Mesendoderm (in vitro differentiated cells): ENCODE measurements at regions not wholly inside any gene's neighbourhood (a gene's known extent, or its start where the extent isn't known, plus 50 kb on each side); places are given as distances from the start of the nearest gene placed in this dataset.

Experiments
- DNase-seq: peaks from one replicate; pipeline ENCODE4 v3.0.0; 2013
- H2AK5ac ChIP-seq: 2 replicates; pipeline ENCODE4 v1.6.1; 2013; ENCODE audit warnings: low read length, inconsistent platforms
- H2BK120ac ChIP-seq: 2 replicates; pipeline ENCODE4 v1.6.1; 2013; ENCODE audit warnings: low read depth, mild to moderate bottlenecking, low read length, moderate library complexity, mixed read lengths
- H2BK15ac ChIP-seq: replicated peaks from 2 replicates; pipeline ENCODE4 v1.6.1; 2013; ENCODE audit warnings: low read depth, mild to moderate bottlenecking, moderate library complexity
- H2BK5ac ChIP-seq: 2 replicates; pipeline ENCODE4 v1.6.1; 2013; ENCODE audit warnings: low read length, inconsistent platforms
- H3K18ac ChIP-seq: 2 replicates; pipeline ENCODE4 v1.6.1; 2013; ENCODE audit warnings: mild to moderate bottlenecking, low read length, mixed read lengths
- H3K23ac ChIP-seq: one replicate; pipeline ENCODE4 v1.6.1; 2013; ENCODE audit warnings: low read length
- H3K27ac ChIP-seq: 2 replicates; pipeline ENCODE4 v1.5.1; 2013; ENCODE audit warnings: low read depth, mild to moderate bottlenecking, inconsistent platforms, low read length, moderate library complexity
- H3K27me3 ChIP-seq: 2 replicates; pipeline ENCODE4 v1.6.1; 2013; ENCODE audit warnings: low read length, control low read depth, mild to moderate bottlenecking, inconsistent platforms; ENCODE audit not compliant: insufficient read depth, poor library complexity
- H3K36me3 ChIP-seq: 2 replicates; pipeline ENCODE4 v1.6.1; 2013; ENCODE audit warnings: low read length, inconsistent platforms; ENCODE audit not compliant: control insufficient read depth, insufficient read depth
- H3K4ac ChIP-seq: one replicate; pipeline ENCODE4 v1.6.1; 2013; ENCODE audit warnings: low read depth, mild to moderate bottlenecking, low read length, moderate library complexity
- H3K4me1 ChIP-seq: 2 replicates; pipeline ENCODE4 v1.6.1; 2013; ENCODE audit warnings: low read depth, low read length, inconsistent platforms; ENCODE audit not compliant: control insufficient read depth
- H3K4me2 ChIP-seq: 2 replicates; pipeline ENCODE4 v1.6.1; 2013; ENCODE audit warnings: low read length
- H3K4me3 ChIP-seq: 2 replicates; pipeline ENCODE4 v1.5.1; 2013; ENCODE audit warnings: mild to moderate bottlenecking, low read length
- H3K56ac ChIP-seq: one replicate; pipeline ENCODE4 v1.6.1; 2013; ENCODE audit warnings: low read length
- H3K79me1 ChIP-seq: 2 replicates; pipeline ENCODE4 v1.6.1; 2013; ENCODE audit warnings: low read length, inconsistent platforms
- H3K79me2 ChIP-seq: 2 replicates; pipeline ENCODE4 v1.6.1; 2013; ENCODE audit warnings: mild to moderate bottlenecking, low read length; ENCODE audit not compliant: control insufficient read depth, insufficient read depth
- H3K9ac ChIP-seq: 2 replicates; pipeline ENCODE4 v1.6.1; 2013; ENCODE audit warnings: low read length, inconsistent platforms
- H4K5ac ChIP-seq: one replicate; pipeline ENCODE4 v1.6.1; 2013; ENCODE audit warnings: low read length
- H4K8ac ChIP-seq: one replicate; pipeline ENCODE4 v1.6.1; 2013; ENCODE audit warnings: low read depth, mild to moderate bottlenecking, control low read depth, low read length, moderate library complexity
- WGBS: extraction: QIAGEN DNeasy Blood & Tissue Kit; methylation state at CpG from one replicate; pipeline ENCODE4 v1.1.7; 2013; ENCODE audit warnings: low lambda C conversion rate, missing lambda C conversion rate; ENCODE audit not compliant: insufficient coverage; ENCODE audit errors: extremely low coverage; 5-methylcytosine and 5-hydroxymethylcytosine counted together

DNA sequence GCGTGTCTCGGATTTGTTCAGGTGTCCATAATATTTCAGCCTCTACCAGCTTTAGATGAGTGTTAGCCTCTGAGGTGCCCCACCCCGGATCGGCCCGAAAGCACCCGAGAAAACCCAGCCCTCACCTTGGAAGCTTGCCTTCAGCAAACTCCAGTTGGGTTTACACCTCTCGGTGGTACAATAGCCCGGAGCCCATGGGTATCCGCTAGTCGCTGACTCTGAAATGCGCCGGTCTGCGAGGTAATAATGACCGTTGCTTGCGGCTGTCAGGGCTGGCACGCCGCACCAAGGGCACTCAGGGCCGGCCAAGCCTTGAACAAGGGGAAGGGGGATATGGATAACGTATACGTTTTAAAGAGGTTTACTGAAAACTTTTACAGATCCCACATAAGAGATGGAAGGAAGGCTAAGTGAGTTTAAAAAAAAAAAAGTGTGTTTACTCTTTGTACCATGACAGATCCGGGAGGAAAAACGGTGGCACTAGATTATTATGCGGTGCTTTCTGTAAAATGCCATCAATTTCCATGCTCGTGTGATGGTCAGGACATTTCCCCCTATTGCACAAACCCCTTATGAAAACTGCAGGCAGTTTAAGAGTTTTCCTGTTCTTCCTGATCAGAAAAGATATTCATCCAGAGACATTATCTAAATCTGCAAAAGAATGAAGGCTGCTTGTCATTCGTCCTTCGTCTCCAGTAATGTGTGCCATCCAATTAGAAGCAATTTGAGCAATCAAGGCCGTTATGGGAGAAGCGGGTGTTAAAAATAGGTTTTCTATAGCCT lies 124.2 kb downstream of the TMEM161B start:
- Histone ChIP-seq H3K79me2 (no peaks in the 10 kb centered on the region), H3K36me3 (no peaks in the 10 kb centered on the region), H3K23ac (no peak overlapping the region), H2BK120ac (no peak overlapping the region), H3K9ac (no peak overlapping the region), H4K5ac (no peak overlapping the region), H3K27ac (no peak overlapping the region), H3K18ac (no peak overlapping the region), H3K79me1 (no peaks in the 10 kb centered on the region), H4K8ac (no peak overlapping the region), H3K56ac (no peak overlapping the region), H2AK5ac (no peak overlapping the region), H3K27me3 (peaks cover 36% of the 10 kb centered on the region), H3K4me2 (no peak overlapping the region), H3K4ac (no peak overlapping the region), H2BK5ac (no peak overlapping the region), H3K4me1 (peaks cover 4% of the 10 kb centered on the region), H2BK15ac (no peak overlapping the region), H3K4me3 (no peak overlapping the region)
- DNase-seq = peak; percentile 17
- WGBS = no CpG with 5 or more reads among the region's 28 CpGs

DNA sequence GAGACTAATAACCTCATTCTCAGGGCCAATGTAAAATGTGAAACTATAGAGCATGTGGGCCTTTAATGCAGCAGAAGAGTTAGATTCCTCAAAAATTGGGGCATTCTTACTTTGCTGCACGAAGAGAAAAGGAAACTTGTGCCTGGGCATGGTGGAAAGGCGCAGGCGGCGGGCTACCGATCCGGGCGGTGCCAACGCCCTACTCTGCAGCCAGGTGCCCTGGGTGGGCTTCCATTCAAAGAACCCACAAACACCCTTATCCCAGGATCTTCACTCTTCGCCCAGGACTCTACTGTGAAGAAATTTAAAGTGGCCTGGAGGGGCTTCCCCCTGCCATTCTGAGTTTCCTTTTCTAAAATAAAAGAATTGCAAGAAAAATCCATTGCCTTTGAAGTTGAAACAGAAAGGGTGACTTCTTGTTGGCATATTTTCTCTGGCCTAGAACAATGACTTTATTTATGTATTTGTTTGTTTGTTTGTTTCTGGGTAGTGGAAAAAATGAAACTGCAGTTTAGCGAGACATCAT lies 124.9 kb downstream of the TMEM161B start:
- Histone ChIP-seq H2BK15ac (no peak overlapping the region), H3K4me3 (no peak overlapping the region), H4K5ac (no peak overlapping the region), H3K23ac (no peak overlapping the region), H3K18ac (no peak overlapping the region), H3K27me3 (peaks cover 36% of the 10 kb centered on the region), H3K56ac (no peak overlapping the region), H3K4ac (no peak overlapping the region), H3K27ac (no peak overlapping the region), H2BK5ac (no peak overlapping the region), H2AK5ac (no peak overlapping the region), H3K79me1 (no peaks in the 10 kb centered on the region), H3K9ac (no peak overlapping the region), H3K79me2 (no peaks in the 10 kb centered on the region), H3K4me1 (peaks cover 4% of the 10 kb centered on the region), H2BK120ac (no peak overlapping the region), H4K8ac (no peak overlapping the region), H3K4me2 (no peak overlapping the region), H3K36me3 (no peaks in the 10 kb centered on the region)
- peak; percentile 0 for DNase-seq
- WGBS = no CpG with 5 or more reads among the region's 10 CpGs

DNA sequence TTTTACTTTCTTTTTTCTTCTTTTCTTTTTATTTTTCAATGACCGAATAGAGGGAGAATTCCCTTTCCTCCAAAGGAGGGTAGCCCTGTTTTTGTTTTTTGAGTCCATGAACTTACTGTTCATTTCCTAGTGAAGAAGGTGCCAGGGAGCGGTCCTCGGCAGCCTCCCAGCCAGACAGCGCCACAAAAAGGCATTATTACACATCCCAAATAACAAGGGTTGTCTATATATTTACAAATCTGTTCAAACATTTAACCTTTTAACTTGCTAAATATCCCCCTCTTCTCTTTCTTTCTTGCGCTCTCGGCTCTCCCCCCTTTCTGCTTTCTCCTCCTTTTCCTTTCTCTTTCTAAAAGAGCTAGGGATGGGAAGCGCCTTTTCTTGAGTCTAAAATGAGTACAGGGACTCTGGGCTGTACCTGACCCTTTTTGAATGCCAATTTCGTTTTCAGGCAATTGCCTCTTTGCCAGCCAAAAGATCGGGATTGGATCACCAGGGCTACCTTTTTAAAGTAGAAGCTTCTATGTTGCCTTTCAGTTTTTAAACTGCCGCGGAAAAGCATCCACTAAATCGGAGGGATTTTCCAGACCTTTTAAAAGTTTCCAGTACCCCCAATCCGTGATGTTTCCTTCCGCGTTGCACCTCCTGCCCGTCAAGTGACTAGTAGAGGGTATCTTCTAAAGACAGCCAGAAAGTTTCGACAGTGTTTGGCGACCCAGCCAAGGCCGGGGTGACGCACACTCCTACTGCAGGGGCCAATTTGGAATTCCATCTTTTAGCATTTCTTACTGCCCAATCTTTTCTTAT lies 125.6 kb downstream of the TMEM161B start:
- peaks cover 36% of the 10 kb centered on the region for H3K27me3 ChIP-seq
- no peak overlapping the region for H3K4me3 ChIP-seq
- no peak overlapping the region for H3K23ac ChIP-seq
- H3K56ac ChIP-seq = no peak overlapping the region
- no peak overlapping the region for H3K4me2 ChIP-seq
- H4K8ac ChIP-seq = no peak overlapping the region
- H3K9ac ChIP-seq = no peak overlapping the region
- no CpG with 5 or more reads among the region's 20 CpGs for WGBS
- no peak overlapping the region for H3K4ac ChIP-seq
- DNase-seq = peak; percentile 22
- H2BK15ac ChIP-seq = no peak overlapping the region
- no peaks in the 10 kb centered on the region for H3K79me1 ChIP-seq
- no peak overlapping the region for H3K27ac ChIP-seq
- no peaks in the 10 kb centered on the region for H3K79me2 ChIP-seq
- peaks cover 4% of the 10 kb centered on the region for H3K4me1 ChIP-seq
- H3K18ac ChIP-seq = no peak overlapping the region
- H2BK5ac ChIP-seq = no peak overlapping the region
- H2BK120ac ChIP-seq = no peak overlapping the region
- H3K36me3 ChIP-seq = no peaks in the 10 kb centered on the region
- H4K5ac ChIP-seq = no peak overlapping the region
- H2AK5ac ChIP-seq = no peak overlapping the region

DNA sequence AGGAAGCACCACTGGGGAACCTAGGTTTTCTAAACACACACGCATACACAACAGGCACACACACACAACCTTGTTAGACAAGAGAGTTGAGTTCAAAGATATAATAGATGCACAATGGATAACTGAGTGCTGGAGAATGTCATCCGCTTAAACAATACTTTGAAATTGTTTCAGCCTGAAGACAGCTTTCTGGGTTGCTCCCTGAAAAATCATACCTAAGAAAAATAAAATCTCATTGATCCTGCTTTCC lies 126.1 kb downstream of the TMEM161B start:
- H3K4ac ChIP-seq = no peak overlapping the region
- H3K79me1 ChIP-seq = no peaks in the 10 kb centered on the region
- no peak overlapping the region for H3K27ac ChIP-seq
- H3K4me1 ChIP-seq = peaks cover 4% of the 10 kb centered on the region
- no peak overlapping the region for H2BK15ac ChIP-seq
- no peak overlapping the region for H3K9ac ChIP-seq
- no peak overlapping the region for H2BK120ac ChIP-seq
- H3K27me3 ChIP-seq = peaks cover 36% of the 10 kb centered on the region
- DNase-seq = peak; percentile 5
- no peak overlapping the region for H3K4me3 ChIP-seq
- H2BK5ac ChIP-seq = no peak overlapping the region
- no peaks in the 10 kb centered on the region for H3K79me2 ChIP-seq
- H4K8ac ChIP-seq = no peak overlapping the region
- no peak overlapping the region for H3K4me2 ChIP-seq
- no peak overlapping the region for H3K23ac ChIP-seq
- no peak overlapping the region for H3K18ac ChIP-seq
- no peaks in the 10 kb centered on the region for H3K36me3 ChIP-seq
- no peak overlapping the region for H4K5ac ChIP-seq
- H3K56ac ChIP-seq = no peak overlapping the region
- no CpG with 5 or more reads among the region's 2 CpGs for WGBS
- no peak overlapping the region for H2AK5ac ChIP-seq

DNA sequence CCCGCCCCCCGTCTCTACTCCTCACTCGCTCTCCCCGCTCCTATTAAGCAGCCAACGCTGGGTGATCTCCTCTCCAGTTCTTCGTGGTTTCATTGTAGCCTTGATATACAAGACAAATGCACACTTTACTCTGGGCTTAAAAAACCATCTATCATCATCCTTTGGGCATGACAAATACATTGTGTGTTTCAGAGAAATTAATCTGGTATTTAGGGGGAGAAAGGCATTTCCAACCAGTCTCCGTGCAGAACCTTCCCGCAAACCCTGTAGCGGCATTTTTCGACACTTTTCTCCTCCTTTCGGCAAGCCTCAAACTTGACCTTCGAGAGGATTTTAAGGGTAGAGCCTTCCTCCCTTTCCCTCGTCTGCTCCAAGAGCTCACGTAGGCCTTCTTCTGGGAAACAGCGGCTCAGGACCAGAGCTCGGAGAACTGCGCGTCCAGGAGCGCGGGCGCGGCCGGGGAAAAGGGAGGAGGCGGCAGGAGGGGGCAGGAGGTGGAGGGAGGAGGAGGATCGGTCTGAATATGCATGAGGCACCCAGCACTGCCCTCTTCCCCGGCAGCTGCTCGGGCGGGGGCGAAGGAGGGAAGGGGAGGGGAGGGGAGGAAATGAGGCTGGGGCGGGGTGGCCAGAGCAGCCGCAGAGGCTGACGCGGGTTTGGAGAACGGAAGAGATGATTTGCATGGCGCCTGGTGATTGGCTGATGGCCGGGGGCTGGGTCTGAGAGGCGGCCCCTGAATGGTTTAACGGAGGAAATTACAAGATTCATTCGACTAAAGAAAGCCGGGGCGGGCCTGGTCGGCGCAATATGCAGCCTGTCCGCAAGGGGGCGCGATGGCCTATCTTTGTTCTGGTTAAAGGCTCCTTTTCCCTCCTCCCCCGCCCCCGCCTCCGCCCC lies 127.5 kb downstream of the TMEM161B start:
- no peak overlapping the region for H3K23ac ChIP-seq
- peaks cover 34% of the 10 kb centered on the region for H3K27me3 ChIP-seq
- no peaks in the 10 kb centered on the region for H3K36me3 ChIP-seq
- H3K4me2 ChIP-seq = peak overlapping the region; percentile 73
- H3K79me1 ChIP-seq = no peaks in the 10 kb centered on the region
- no peak overlapping the region for H2BK120ac ChIP-seq
- H3K9ac ChIP-seq = peak overlapping the region; percentile 55
- no peak overlapping the region for H2BK15ac ChIP-seq
- peaks cover 4% of the 10 kb centered on the region for H3K4me1 ChIP-seq
- no peak overlapping the region for H3K27ac ChIP-seq
- no peaks in the 10 kb centered on the region for H3K79me2 ChIP-seq
- H2AK5ac ChIP-seq = no peak overlapping the region
- peak; percentile 99 for DNase-seq
- no peak overlapping the region for H3K4ac ChIP-seq
- no peak overlapping the region for H3K18ac ChIP-seq
- no CpG with 5 or more reads among the region's 49 CpGs for WGBS
- peak overlapping the region; percentile 68 for H3K56ac ChIP-seq
- no peak overlapping the region for H2BK5ac ChIP-seq
- H4K5ac ChIP-seq = no peak overlapping the region
- H3K4me3 ChIP-seq = peak overlapping the region; percentile 28
- H4K8ac ChIP-seq = no peak overlapping the region
